PC-9 (cell line): ENCODE measurements at regions not wholly inside any gene's neighbourhood (a gene's known extent, or its start where the extent isn't known, plus 50 kb on each side); places are given as distances from the start of the nearest gene placed in this dataset.

Experiments used
- BruUV-seq: library from RNA; stranded (reverse); fragments of 400-500 nt; replicated peaks from 2 replicates; lab custom pipeline; 2021; lab: Mats Ljungman, UMichigan
- CTCF ChIA-PET: fragments of 300-600 bp; sonication (Branson Sonifier 250); formaldehyde crosslinking; loops from one replicate; lab custom pipeline; 2022; ENCODE audit warnings: antibody characterized with exemption; lab: Charles Lee
- POLR2A ChIA-PET: fragments of 300-600 bp; sonication (Branson Sonifier 250); formaldehyde crosslinking; loops from one replicate; lab custom pipeline; 2022; ENCODE audit warnings: antibody characterized with exemption; ENCODE audit not compliant: unreplicated experiment; lab: Charles Lee
- DNase-seq, 2 experiments: peaks; one replicate each; pipeline versions ENCODE4 v3.0.0 to v3.0.0-alpha.2; 2015 to 2022; ENCODE audit warnings: mixed read lengths in 1 of 2
- H2AFZ ChIP-seq: fragments of 200-600 bp; sonication (generic); 2 replicates; pipeline ENCODE4 v1.8.1; 2017; ENCODE audit warnings: antibody characterized with exemption
- H3F3A ChIP-seq: fragments of 200-600 bp; sonication (generic); 2 replicates; pipeline ENCODE4 v1.8.1; 2017; ENCODE audit warnings: antibody characterized with exemption, mild to moderate bottlenecking, low read depth; ENCODE audit not compliant: insufficient read depth
- H3K27ac ChIP-seq: fragments of 200-600 bp; sonication (generic); 2 replicates; pipeline ENCODE4 v1.6.1; 2016; ENCODE audit warnings: mixed run types
- H3K27me3 ChIP-seq: fragments of 200-600 bp; sonication (generic); 2 replicates; pipeline ENCODE4 v1.6.1; 2016; ENCODE audit warnings: low read depth, mixed run types; ENCODE audit not compliant: insufficient read depth
- H3K36me3 ChIP-seq: fragments of 200-600 bp; sonication (generic); 2 replicates; pipeline ENCODE4 v1.6.1; 2016; ENCODE audit warnings: low read depth, mixed run types
- H3K4me1 ChIP-seq: fragments of 200-600 bp; sonication (generic); replicated peaks from 2 replicates; pipeline ENCODE4 v1.6.1; 2016; ENCODE audit warnings: mixed run types; ENCODE audit not compliant: insufficient read depth
- H3K4me2 ChIP-seq: fragments of 200-600 bp; sonication (generic); 2 replicates; pipeline ENCODE4 v1.6.1; 2017; ENCODE audit warnings: mixed run types
- H3K4me3 ChIP-seq: fragments of 200-600 bp; sonication (generic); 2 replicates; pipeline ENCODE4 v1.6.1; 2016; ENCODE audit warnings: mixed run types
- H3K79me2 ChIP-seq: fragments of 200-600 bp; sonication (generic); 2 replicates; pipeline ENCODE4 v1.6.1; 2017; ENCODE audit warnings: low read depth, mixed run types
- H3K9me2 ChIP-seq: fragments of 200-600 bp; sonication (generic); 2 replicates; pipeline ENCODE4 v1.8.1; 2017; ENCODE audit warnings: mild to moderate bottlenecking; ENCODE audit not compliant: insufficient read depth
- H3K9me3 ChIP-seq: fragments of 200-600 bp; sonication (generic); 2 replicates; pipeline ENCODE4 v1.8.1; 2016; ENCODE audit warnings: low read depth; ENCODE audit not compliant: insufficient read depth
- H4K20me1 ChIP-seq: fragments of 200-600 bp; sonication (generic); 2 replicates; pipeline ENCODE4 v1.8.1; 2017; ENCODE audit not compliant: insufficient read depth
- CTCF ChIP-seq: fragments of 200-600 bp; sonication (generic); conservative IDR thresholded peaks from 2 replicates; pipeline ENCODE4 v1.6.1; 2017; ENCODE audit warnings: mixed run types, antibody characterized with exemption, mild to moderate bottlenecking, moderate library complexity
- EZH2 ChIP-seq: fragments of 200-600 bp; sonication (generic); IDR thresholded peaks from 2 replicates; pipeline ENCODE4 v1.8.0; 2017; ENCODE audit warnings: antibody characterized with exemption, low read depth
- intact Hi-C: fragments of 100-400 bp; cut with micrococcal nuclease; formaldehyde crosslinking; loops from one replicate; pipeline ENCODE4 v1.10.0; 2022; ENCODE audit not compliant: unreplicated experiment

GRCh38 chr3:152738656-152739055 is 96.3 kb upstream of the P2RY1 start:
- Histone ChIP-seq H3K27ac (no peak overlapping the region), H3K9me2 (peaks cover 5% of the 10 kb centered on the region; the same call in 1 of the 2 replicates), H3K9me3 (no peaks in the 10 kb centered on the region), H4K20me1 (no peaks in the 10 kb centered on the region), H3F3A (no peaks in the 10 kb centered on the region), H2AFZ (no peak overlapping the region), H3K79me2 (no peaks in the 10 kb centered on the region), H3K36me3 (no peaks in the 10 kb centered on the region), H3K27me3 (no peaks in the 10 kb centered on the region), H3K4me2 (no peak overlapping the region), H3K4me1 (no peaks in the 10 kb centered on the region; the same call in 1 of the 2 replicates), H3K4me3 (no peak overlapping the region)
- TF ChIP-seq CTCF: no peak
- TF ChIP-seq EZH2: no peak
- intact Hi-C loops: no loop called here
- CTCF ChIA-PET: no interaction called here
- DNase-seq: no peak
- POLR2A ChIA-PET: no interaction called here
- BruUV-seq: no TSS peak

GRCh38 chr3:152742368-152743347 is 92.3 kb upstream of the P2RY1 start:
- no TSS peak for BruUV-seq
- H3K4me1 ChIP-seq: no peaks in the 10 kb centered on the region
- no peaks in the 10 kb centered on the region for H4K20me1 ChIP-seq
- no peaks in the 10 kb centered on the region for H3K9me2 ChIP-seq
- no peak overlapping the region for H3K4me3 ChIP-seq
- H3K9me3 ChIP-seq: no peaks in the 10 kb centered on the region
- POLR2A ChIA-PET: no interaction called here
- TF ChIP-seq EZH2 (no peak), CTCF (no peak)
- H3K36me3 ChIP-seq: no peaks in the 10 kb centered on the region
- intact Hi-C loops: no loop called here
- no peak overlapping the region for H3K27ac ChIP-seq
- H3K79me2 ChIP-seq: no peaks in the 10 kb centered on the region
- no peak overlapping the region for H3K4me2 ChIP-seq
- H2AFZ ChIP-seq: no peak overlapping the region
- no peaks in the 10 kb centered on the region for H3F3A ChIP-seq
- H3K27me3 ChIP-seq: no peaks in the 10 kb centered on the region
- no peak for DNase-seq
- CTCF ChIA-PET: no interaction called here

- no peak overlapping the region for H3K27ac ChIP-seq
- ChIA-PET POLR2A (no interaction called here), CTCF (no interaction called here)
- H3K4me2 ChIP-seq: no peak overlapping the region
- H3F3A ChIP-seq: no peaks in the 10 kb centered on the region
- no peak overlapping the region for H3K4me3 ChIP-seq
- intact Hi-C loops: no loop called here
- TF ChIP-seq EZH2 (no peak), CTCF (no peak)
- no TSS peak for BruUV-seq
- DNase-seq: no peak
- H3K79me2 ChIP-seq: no peaks in the 10 kb centered on the region
- H3K9me2 ChIP-seq: no peaks in the 10 kb centered on the region
- H4K20me1 ChIP-seq: no peaks in the 10 kb centered on the region
- no peak overlapping the region for H2AFZ ChIP-seq
- no peaks in the 10 kb centered on the region for H3K9me3 ChIP-seq
- H3K27me3 ChIP-seq: no peaks in the 10 kb centered on the region
- no peaks in the 10 kb centered on the region for H3K36me3 ChIP-seq
- H3K4me1 ChIP-seq: no peaks in the 10 kb centered on the region
Observed at GRCh38 chr3:152745646-152746045, 89.3 kb upstream of the P2RY1 start.
